Breast epithelium (tissue), 4 donors: ENCODE measurements at regions not wholly inside any gene's neighbourhood (a gene's known extent, or its start where the extent isn't known, plus 50 kb on each side); places are given as distances from the start of the nearest gene placed in this dataset.

Experiments
- DNase-seq, 2 donors: peaks; one replicate each; pipeline ENCODE4 v3.0.0-alpha.2; 2019; ENCODE audit warnings: low spot score in 2 of 2
- H3K27ac ChIP-seq, 2 donors: fragments of 200-600 bp; sonication (generic) in 1 of 2; one replicate each; pipeline ENCODE4 v1.5.1; 2016 to 2019; ENCODE audit warnings: mild to moderate bottlenecking in 1 of 2
- H3K27me3 ChIP-seq, 2 donors: fragments of 200-600 bp; sonication (generic) in 1 of 2; one replicate each; pipeline versions ENCODE4 v1.5.1 to v1.6.0; 2017 to 2019; ENCODE audit warnings: control low read depth in 1 of 2, mild to moderate bottlenecking in 1 of 2
- H3K36me3 ChIP-seq: fragments of 200-600 bp; one replicate; pipeline ENCODE4 v1.5.1; 2019
- H3K4me1 ChIP-seq, 2 donors: fragments of 200-600 bp; sonication (generic); one replicate each; pipeline ENCODE4 v1.5.1; 2016 to 2019; ENCODE audit warnings: control low read depth in 1 of 2
- H3K4me3 ChIP-seq, 3 donors: fragments of 200-600 bp; sonication (generic); 1 replicate in 2 of 3; 2 replicates in 1 of 3; pipeline ENCODE4 v1.5.1; 2016 to 2019; ENCODE audit warnings: mild to moderate bottlenecking in 3 of 3, moderate library complexity in 2 of 3
- H3K9me3 ChIP-seq, 2 donors: fragments of 200-600 bp; sonication (generic) in 1 of 2; one replicate each; pipeline ENCODE4 v1.5.1; 2016 to 2019; ENCODE audit warnings: control low read depth in 1 of 2
- POLR2A ChIP-seq: fragments of 450-650 bp; IDR thresholded peaks from one replicate; pipeline ENCODE4 v1.6.1; 2016; ENCODE audit warnings: antibody characterized with exemption, mild to moderate bottlenecking, moderate library complexity
- POLR2AphosphoS5 ChIP-seq, 3 donors: sonication (generic); formaldehyde crosslinking; IDR thresholded peaks; one replicate each; pipeline ENCODE4 v1.6.1; 2017; ENCODE audit warnings: antibody characterized with exemption in 3 of 3
- intact Hi-C: fragments of 100-400 bp; cut with DNase I; formaldehyde crosslinking; loops from one replicate; pipeline ENCODE4 v1.15.1; 2023; ENCODE audit warnings: low total_unique reads
- TF ChIP-seq, protein P1 (sequence below), 3 donors: fragments of 450-650 bp; IDR thresholded peaks; one replicate each; pipeline ENCODE4 v1.5.1; 2016 to 2017; ENCODE audit warnings: antibody characterized with exemption in 3 of 3, mild to moderate bottlenecking in 3 of 3, moderate library complexity in 3 of 3

DNA sequence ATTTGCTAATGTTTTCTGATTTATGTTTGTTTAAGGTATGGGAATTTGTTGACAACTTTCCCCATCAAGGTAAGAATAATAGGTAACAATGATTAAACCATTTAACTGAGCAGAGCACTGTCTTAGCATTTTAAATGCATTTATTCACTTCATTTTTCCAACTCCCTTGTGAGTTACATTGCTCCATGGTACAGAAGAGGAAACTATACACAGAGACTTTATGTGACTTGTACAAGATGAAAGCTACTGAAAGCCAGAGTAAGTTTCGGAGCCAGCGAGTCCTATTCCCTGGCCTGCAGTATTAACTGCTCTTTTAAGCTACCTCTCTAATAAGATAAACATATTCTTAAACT is 708.8 kb downstream of the HDGFL1 start:
- no peak overlapping the region for H3K27ac ChIP-seq
- intact Hi-C loops, result no loop called here
- no peaks in the 10 kb centered on the region for H3K36me3 ChIP-seq
- no peak for DNase-seq
- TF ChIP-seq, protein P1, sequence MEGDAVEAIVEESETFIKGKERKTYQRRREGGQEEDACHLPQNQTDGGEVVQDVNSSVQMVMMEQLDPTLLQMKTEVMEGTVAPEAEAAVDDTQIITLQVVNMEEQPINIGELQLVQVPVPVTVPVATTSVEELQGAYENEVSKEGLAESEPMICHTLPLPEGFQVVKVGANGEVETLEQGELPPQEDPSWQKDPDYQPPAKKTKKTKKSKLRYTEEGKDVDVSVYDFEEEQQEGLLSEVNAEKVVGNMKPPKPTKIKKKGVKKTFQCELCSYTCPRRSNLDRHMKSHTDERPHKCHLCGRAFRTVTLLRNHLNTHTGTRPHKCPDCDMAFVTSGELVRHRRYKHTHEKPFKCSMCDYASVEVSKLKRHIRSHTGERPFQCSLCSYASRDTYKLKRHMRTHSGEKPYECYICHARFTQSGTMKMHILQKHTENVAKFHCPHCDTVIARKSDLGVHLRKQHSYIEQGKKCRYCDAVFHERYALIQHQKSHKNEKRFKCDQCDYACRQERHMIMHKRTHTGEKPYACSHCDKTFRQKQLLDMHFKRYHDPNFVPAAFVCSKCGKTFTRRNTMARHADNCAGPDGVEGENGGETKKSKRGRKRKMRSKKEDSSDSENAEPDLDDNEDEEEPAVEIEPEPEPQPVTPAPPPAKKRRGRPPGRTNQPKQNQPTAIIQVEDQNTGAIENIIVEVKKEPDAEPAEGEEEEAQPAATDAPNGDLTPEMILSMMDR (IDR thresholded peaks at IDR 0.05), result no peak
- TF ChIP-seq POLR2AphosphoS5 (IDR thresholded peaks at IDR 0.05), result no peak
- TF ChIP-seq POLR2A, result no peak
- no peaks in the 10 kb centered on the region for H3K27me3 ChIP-seq
- H3K4me3 ChIP-seq, result no peak overlapping the region
- H3K4me1 ChIP-seq, result no peaks in the 10 kb centered on the region
- no peaks in the 10 kb centered on the region for H3K9me3 ChIP-seq

DNA sequence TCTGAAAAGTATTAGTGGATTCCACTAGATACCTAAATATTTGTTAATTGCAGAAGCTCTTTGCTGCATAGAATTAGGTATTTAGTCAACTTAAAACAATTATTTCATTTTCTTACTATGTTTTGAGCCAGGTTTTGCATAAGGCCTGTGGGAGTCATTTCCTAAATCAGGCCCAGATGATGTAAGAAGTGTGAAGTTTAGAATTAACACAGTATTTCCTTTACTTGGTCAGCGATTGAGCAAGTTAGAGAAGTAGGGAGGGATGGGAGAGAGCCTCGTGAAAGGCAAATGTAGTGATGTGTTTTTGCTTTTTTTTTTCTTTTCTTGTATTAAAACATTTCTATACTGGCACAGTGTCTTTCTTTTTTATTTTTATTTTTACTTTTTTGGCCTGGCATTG is 711.1 kb downstream of the HDGFL1 start:
- TF ChIP-seq, protein P1 (IDR thresholded peaks at IDR 0.05), result no peak
- no peak for TF ChIP-seq POLR2A
- no peak for TF ChIP-seq POLR2AphosphoS5 (IDR thresholded peaks at IDR 0.05)
- H3K4me1 ChIP-seq, result no peaks in the 10 kb centered on the region
- H3K27me3 ChIP-seq, result no peaks in the 10 kb centered on the region
- no peak for DNase-seq
- H3K36me3 ChIP-seq, result no peaks in the 10 kb centered on the region
- no peaks in the 10 kb centered on the region for H3K9me3 ChIP-seq
- intact Hi-C loops, result no loop called here
- no peak overlapping the region for H3K4me3 ChIP-seq
- no peak overlapping the region for H3K27ac ChIP-seq

DNA sequence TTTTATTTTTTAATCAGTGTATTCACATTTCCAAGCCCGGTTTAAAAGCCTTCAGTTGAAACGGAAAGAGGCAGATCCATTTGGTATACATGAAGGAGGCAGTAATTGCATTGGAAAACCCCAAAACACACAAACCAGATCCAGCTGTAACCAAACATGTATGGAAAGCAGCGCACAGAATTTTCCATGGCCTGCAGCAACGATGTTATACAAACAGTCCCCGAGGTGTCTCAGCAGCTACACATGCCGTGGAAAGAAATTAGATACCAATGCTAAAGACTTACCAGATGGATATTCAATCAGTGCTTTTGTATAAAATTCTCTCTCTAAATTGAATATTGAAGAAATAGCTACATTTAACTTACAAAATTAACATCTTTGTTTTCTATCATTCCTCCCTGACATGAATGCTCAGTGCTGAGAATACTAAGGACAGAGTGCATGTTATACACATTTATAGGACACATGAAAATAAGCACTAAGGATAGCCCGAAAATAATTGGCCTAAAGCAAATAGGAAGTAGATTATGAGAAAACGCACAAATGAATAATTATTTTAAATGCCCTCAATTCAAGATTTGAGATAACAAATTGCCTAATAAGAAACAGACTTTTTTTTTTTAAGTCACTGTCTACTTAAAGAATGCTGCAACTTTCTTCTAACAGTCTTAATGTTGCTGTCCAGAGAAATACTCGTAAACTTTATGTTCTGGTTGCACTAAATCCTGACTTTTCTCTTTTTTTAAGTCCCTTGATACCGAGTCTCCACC is 713.1 kb downstream of the HDGFL1 start:
- no peaks in the 10 kb centered on the region for H3K4me1 ChIP-seq
- DNase-seq, result no peak
- H3K4me3 ChIP-seq, result no peak overlapping the region
- H3K27me3 ChIP-seq, result no peaks in the 10 kb centered on the region
- no peaks in the 10 kb centered on the region for H3K9me3 ChIP-seq
- no peaks in the 10 kb centered on the region for H3K36me3 ChIP-seq
- no peak overlapping the region for H3K27ac ChIP-seq
- intact Hi-C loops, result no loop called here
- TF ChIP-seq, protein P1 (IDR thresholded peaks at IDR 0.05), result no peak
- TF ChIP-seq POLR2A, result no peak
- TF ChIP-seq POLR2AphosphoS5 (IDR thresholded peaks at IDR 0.05), result no peak

GRCh38 chr6:23293653-23294052 is 724.3 kb downstream of the HDGFL1 start:
- no peak overlapping the region for H3K4me3 ChIP-seq
- TF ChIP-seq POLR2A (no peak), POLR2AphosphoS5 (IDR thresholded peaks at IDR 0.05) (no peak)
- TF ChIP-seq, protein P1 (IDR thresholded peaks at IDR 0.05), result no peak
- H3K27me3 ChIP-seq, result no peaks in the 10 kb centered on the region
- no peaks in the 10 kb centered on the region for H3K36me3 ChIP-seq
- H3K9me3 ChIP-seq, result no peaks in the 10 kb centered on the region
- no peaks in the 10 kb centered on the region for H3K4me1 ChIP-seq
- DNase-seq, result no peak
- intact Hi-C loops, result no loop called here
- H3K27ac ChIP-seq, result no peak overlapping the region

DNA sequence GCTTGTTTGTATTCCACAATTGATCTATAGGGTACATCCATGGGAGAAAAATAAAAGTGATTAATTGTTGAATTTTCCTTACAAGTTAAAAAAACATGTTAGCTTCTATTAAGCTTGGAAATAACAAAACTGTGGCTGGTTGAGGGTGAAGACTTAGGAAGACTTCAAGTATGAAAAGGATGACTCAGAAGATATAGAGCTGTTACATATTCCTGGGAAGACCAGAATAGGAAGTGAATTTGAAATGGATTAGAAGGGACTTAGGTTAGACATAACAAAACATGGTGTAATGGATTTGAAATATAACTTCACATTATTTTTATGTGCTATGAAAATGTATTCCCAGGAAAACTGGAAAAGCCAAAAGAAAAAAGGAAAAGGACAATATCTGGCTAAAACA is 732.2 kb downstream of the HDGFL1 start:
- H3K36me3 ChIP-seq, result peaks cover 4% of the 10 kb centered on the region
- no peaks in the 10 kb centered on the region for H3K9me3 ChIP-seq
- TF ChIP-seq POLR2A (no peak), POLR2AphosphoS5 (IDR thresholded peaks at IDR 0.05) (no peak)
- TF ChIP-seq, protein P1 (IDR thresholded peaks at IDR 0.05), result no peak
- H3K27ac ChIP-seq, result no peak overlapping the region
- intact Hi-C loops, result no loop called here
- no peak overlapping the region for H3K4me3 ChIP-seq
- no peaks in the 10 kb centered on the region for H3K27me3 ChIP-seq
- H3K4me1 ChIP-seq, result no peaks in the 10 kb centered on the region
- DNase-seq, result no peak
